Activated naive CD8-positive, alpha-beta T cell treated with anti-CD3 and anti-CD28 coated beads, Interleukin-2, amount 10 ng/mL, durations not matched to agents 7 days and 5 days (primary cell): ENCODE measurements at regions not wholly inside any gene's neighbourhood (a gene's known extent, or its start where the extent isn't known, plus 50 kb on each side); places are given as distances from the start of the nearest gene placed in this dataset.
"Not testable (repeated sequence)": the region's sequence is repeated elsewhere in the genome, so short reads cannot be mapped to it uniquely, and the experiment has no call there.

Source experiments
- ATAC-seq: fragments of 150-1000 bp; cut with Tn5 transposase; one replicate; pipeline ENCODE4 v1.10.0; 2021; ENCODE audit warnings: low read depth, moderate library complexity
- POLR2A ChIA-PET: fragments of 350-600 bp; sonication (Branson Sonifier 250); formaldehyde crosslinking; loops from one replicate; lab custom pipeline; 2021; ENCODE audit warnings: antibody characterized with exemption; lab: Charles Lee
- DNase-seq: peaks from one replicate; pipeline ENCODE4 v3.0.0; 2021
- H3K27ac Mint-ChIP-seq: one replicate; pipeline ENCODE4 v1.8.0; 2022; ENCODE audit warnings: mild to moderate bottlenecking, mixed read lengths
- H3K27me3 Mint-ChIP-seq: one replicate; pipeline ENCODE4 v1.8.0; 2022; ENCODE audit warnings: mild to moderate bottlenecking, moderate library complexity, mixed read lengths
- H3K36me3 Mint-ChIP-seq: one replicate; pipeline ENCODE4 v1.8.0; 2021; ENCODE audit warnings: mild to moderate bottlenecking, mixed read lengths
- H3K4me1 Mint-ChIP-seq: one replicate; pipeline ENCODE4 v1.8.0; 2021; ENCODE audit warnings: mixed read lengths
- H3K4me3 Mint-ChIP-seq: one replicate; pipeline ENCODE4 v1.8.0; 2022; ENCODE audit warnings: mild to moderate bottlenecking, moderate library complexity, mixed read lengths
- H3K9me3 Mint-ChIP-seq: one replicate; pipeline ENCODE4 v1.8.0; 2021; ENCODE audit warnings: mixed read lengths

DNA sequence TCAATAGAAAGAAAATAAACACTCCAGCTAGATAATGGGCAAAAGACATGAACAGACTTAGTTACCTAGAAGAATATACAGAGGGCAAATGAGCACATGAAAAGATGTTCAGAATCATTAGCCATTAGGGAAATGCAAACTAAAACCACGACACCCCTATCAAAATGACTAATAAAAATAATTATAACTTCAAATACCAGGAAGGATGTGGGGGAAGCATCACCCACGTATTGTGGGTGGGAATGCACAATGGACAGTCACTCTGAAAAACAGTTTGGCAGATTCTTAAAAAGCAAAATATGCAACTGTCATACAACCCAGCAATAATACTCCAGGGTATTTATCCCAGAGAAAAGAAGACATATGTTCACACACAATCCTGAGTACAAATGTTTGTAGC lies 92.6 kb downstream of the DLL1 start:
- no peak overlapping the region for H3K27ac Mint-ChIP-seq
- no peak overlapping the region for H3K4me3 Mint-ChIP-seq
- ATAC-seq (no peak), DNase-seq (no peak)
- peaks cover 16% of the 10 kb centered on the region for H3K27me3 Mint-ChIP-seq
- H3K9me3 Mint-ChIP-seq: peaks cover 37% of the 10 kb centered on the region
- H3K4me1 Mint-ChIP-seq: peaks cover 3% of the 10 kb centered on the region
- POLR2A ChIA-PET: no interaction called here
- H3K36me3 Mint-ChIP-seq: peaks cover 17% of the 10 kb centered on the region

DNA sequence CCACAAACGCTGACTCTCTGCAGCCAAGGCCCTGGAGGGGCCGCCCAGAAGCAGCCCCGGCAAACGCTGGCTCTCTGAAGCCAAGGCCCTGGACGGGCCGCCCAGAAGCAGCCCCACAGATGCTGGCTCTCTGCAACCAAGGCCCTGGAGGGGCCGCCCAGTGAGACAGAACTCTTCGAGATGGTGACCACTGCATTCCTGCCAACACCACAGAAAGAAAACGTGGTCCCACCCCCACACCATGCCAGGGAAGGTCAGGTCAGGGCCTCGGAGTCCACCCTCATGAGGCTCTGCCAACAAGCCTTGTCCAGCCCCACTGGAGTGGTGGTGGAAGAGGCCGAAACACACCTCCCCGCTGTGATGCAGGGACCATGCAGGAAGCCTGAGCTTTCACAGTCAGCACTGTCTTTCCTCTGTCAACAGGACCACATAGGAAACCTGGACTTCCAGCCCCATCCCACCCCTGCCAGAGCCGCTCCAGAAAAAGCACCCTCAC lies 97.5 kb downstream of the DLL1 start:
- POLR2A ChIA-PET: no interaction called here
- no peak overlapping the region for H3K4me3 Mint-ChIP-seq
- peaks cover 15% of the 10 kb centered on the region for H3K36me3 Mint-ChIP-seq
- peaks cover 32% of the 10 kb centered on the region for H3K9me3 Mint-ChIP-seq
- DNase-seq (no peak), ATAC-seq (no peak)
- peaks cover 18% of the 10 kb centered on the region for H3K27me3 Mint-ChIP-seq
- peaks cover 3% of the 10 kb centered on the region for H3K4me1 Mint-ChIP-seq
- H3K27ac Mint-ChIP-seq: no peak overlapping the region

DNA sequence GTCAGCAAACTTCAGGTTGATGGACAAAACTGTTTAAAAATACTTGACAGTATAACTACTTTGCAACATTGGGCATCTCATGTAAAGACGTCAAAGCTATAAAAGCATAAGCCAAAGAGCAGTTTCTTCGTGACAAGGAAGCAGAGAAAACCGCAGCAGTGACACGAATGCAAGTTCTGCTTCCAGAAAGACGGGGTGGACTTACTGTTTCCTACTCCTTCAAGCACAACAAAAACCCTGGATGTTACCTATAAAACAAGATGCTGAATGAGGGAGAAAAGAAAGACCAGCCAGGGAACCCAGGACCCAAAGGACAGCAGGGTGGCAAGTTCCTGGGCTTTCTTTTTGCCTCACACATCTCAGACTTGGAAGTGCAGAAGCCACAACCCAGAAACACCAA lies 98.0 kb downstream of the DLL1 start:
- Mint-ChIP-seq H3K4me1 (no peaks in the 10 kb centered on the region), H3K27ac (no peak overlapping the region), H3K27me3 (peaks cover 18% of the 10 kb centered on the region), H3K4me3 (no peak overlapping the region), H3K36me3 (peaks cover 15% of the 10 kb centered on the region), H3K9me3 (peaks cover 29% of the 10 kb centered on the region)
- POLR2A ChIA-PET: no interaction called here
- DNase-seq: no peak
- ATAC-seq: no peak

DNA sequence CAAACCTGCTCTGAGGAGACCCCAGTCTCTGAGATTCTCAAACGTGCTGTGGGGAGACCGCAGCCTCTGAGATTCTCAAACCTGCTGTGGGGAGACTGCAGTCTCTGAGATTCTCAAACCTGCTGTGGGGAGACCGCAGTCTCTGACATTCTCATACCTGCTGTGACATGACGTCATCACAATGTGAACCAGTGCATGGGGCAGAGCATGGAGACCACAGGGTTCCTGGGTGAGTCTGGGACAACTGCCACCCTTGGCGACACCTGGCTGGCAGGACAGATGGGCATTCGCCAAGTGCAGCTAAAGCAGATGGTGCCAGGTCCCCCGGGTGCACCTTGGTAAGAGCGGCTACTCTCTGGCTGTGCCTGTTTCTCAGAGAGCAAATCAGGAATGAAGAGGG lies 98.8 kb downstream of the DLL1 start:
- ATAC-seq, H3K27ac Mint-ChIP-seq, H3K4me1 Mint-ChIP-seq, DNase-seq, POLR2A ChIA-PET, H3K4me3 Mint-ChIP-seq: not testable (repeated sequence)
- H3K9me3 Mint-ChIP-seq: peaks cover 27% of the 10 kb centered on the region
- H3K36me3 Mint-ChIP-seq: peaks cover 14% of the 10 kb centered on the region
- H3K27me3 Mint-ChIP-seq: peaks cover 18% of the 10 kb centered on the region

DNA sequence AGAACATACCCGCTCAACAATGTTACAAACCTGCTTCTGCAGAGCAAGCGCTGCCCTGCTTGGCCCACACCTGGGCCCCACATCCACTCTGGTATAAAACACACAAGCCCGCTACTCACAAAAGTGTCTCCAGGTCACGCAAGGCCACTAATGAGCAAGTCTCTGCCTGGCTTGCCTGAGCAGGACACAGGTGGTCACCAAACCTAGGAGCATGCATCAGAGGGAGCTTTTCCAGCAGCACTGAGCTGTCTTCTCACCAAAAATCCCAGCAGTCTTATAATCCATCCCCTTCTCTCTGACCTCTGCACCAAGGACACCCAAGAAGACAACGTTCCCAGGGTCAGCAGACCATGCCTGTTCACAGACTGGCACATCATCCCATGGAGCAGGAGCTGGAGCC lies 100.8 kb downstream of the DLL1 start:
- Mint-ChIP-seq H3K4me1 (no peaks in the 10 kb centered on the region), H3K36me3 (peaks cover 1% of the 10 kb centered on the region), H3K4me3 (no peak overlapping the region), H3K27me3 (peaks cover 7% of the 10 kb centered on the region), H3K9me3 (peaks cover 8% of the 10 kb centered on the region), H3K27ac (no peak overlapping the region)
- POLR2A ChIA-PET: no interaction called here
- ATAC-seq (no peak), DNase-seq (no peak)

DNA sequence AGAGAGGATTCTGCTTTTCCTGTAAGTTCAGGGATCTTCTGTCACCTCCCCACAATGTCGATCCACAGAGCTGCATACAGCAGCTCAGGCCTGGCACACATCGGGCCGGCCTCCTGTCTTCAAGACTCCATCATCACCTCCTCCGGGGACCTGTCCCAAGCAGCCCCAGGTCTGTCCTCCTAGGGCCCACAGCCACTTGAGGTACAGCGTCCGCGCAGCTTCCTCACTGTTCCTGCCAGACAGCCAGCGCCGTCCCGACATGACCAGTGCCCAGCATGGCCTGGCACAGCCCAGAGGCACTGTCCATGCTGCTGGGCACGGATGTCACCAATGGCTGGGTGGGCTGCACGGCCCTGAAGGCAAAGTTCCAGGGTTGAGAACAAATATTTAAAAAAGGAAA lies 101.6 kb downstream of the DLL1 start:
- Mint-ChIP-seq H3K4me3 (no peak overlapping the region), H3K27ac (no peak overlapping the region), H3K36me3 (no peaks in the 10 kb centered on the region), H3K27me3 (peaks cover 7% of the 10 kb centered on the region), H3K9me3 (peaks cover 6% of the 10 kb centered on the region), H3K4me1 (no peaks in the 10 kb centered on the region)
- ATAC-seq (no peak), DNase-seq (no peak)
- POLR2A ChIA-PET: no interaction called here

DNA sequence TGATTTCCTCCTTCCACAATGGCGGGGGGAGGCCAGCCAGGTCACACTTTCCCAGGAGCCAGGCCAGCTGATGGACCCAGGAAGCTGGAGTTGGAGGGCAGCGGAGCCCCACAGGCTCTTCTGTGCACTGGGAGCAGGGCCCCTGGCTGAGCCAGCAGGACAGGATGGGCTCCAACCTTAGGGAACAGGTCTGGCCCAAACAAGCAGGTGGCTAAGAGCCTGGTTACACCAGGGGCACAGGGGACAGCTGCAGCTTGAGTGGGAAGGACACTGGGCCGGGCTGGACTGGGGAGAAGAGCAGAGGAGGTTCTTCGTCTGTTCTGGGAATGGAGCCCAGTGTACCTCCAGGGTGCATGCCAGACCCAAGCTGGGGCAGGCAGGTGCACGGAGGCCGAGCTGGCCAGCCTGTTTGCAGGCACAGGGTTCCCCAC lies 102.3 kb downstream of the DLL1 start:
- POLR2A ChIA-PET: no interaction called here
- H3K4me1 Mint-ChIP-seq: no peaks in the 10 kb centered on the region
- peaks cover 2% of the 10 kb centered on the region for H3K9me3 Mint-ChIP-seq
- ATAC-seq: no peak
- H3K36me3 Mint-ChIP-seq: peaks cover 1% of the 10 kb centered on the region
- DNase-seq: no peak
- H3K27me3 Mint-ChIP-seq: peaks cover 6% of the 10 kb centered on the region
- H3K27ac Mint-ChIP-seq: no peak overlapping the region
- no peak overlapping the region for H3K4me3 Mint-ChIP-seq

DNA sequence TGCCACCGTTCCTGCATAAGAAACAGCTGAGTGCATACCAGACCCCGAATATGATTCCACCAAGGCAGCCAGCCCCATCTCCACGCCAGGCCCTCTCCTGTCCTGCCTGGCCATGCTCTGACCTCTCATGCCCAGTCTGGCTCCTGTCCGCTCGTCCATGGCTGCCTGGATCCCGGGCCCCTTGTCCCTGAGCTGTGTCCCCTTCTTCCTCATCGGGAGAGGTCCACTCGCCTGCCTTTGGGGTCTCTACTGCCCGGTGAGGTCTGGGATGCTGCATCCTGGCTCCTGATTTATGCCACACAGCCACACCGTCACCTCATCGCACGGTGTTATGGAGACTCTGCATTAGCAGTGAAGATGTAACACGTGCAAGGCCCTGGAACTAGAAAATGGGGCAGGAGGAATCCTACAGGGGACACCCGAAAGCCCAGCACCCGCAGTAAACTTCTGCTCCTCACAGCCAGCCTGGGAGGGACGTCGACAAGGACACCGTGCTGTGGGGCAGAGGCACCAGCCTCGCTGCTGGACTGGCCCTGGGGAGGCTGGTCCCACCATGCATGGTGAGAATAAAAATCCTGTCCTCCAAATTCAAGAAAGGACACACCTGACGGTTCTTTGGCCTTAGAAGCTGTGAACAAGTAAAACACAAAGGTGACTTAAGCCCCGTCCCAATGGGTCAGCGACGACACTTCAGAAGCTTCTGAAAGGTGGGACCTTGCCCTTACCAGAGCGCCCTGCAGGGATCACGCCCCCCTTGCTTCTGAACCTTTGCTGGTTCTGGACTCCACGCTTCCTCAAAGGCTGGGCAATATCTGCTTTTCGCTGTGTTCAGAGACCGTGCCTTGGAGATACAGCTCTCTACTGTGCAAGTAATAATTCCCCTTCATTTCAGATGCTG lies 103.0 kb downstream of the DLL1 start:
- ATAC-seq (no peak), DNase-seq (no peak)
- peaks cover 4% of the 10 kb centered on the region for H3K36me3 Mint-ChIP-seq
- no peak overlapping the region for H3K4me3 Mint-ChIP-seq
- peaks cover 4% of the 10 kb centered on the region for H3K9me3 Mint-ChIP-seq
- H3K27me3 Mint-ChIP-seq: peaks cover 3% of the 10 kb centered on the region
- no peak overlapping the region for H3K27ac Mint-ChIP-seq
- POLR2A ChIA-PET: no interaction called here
- H3K4me1 Mint-ChIP-seq: no peaks in the 10 kb centered on the region

DNA sequence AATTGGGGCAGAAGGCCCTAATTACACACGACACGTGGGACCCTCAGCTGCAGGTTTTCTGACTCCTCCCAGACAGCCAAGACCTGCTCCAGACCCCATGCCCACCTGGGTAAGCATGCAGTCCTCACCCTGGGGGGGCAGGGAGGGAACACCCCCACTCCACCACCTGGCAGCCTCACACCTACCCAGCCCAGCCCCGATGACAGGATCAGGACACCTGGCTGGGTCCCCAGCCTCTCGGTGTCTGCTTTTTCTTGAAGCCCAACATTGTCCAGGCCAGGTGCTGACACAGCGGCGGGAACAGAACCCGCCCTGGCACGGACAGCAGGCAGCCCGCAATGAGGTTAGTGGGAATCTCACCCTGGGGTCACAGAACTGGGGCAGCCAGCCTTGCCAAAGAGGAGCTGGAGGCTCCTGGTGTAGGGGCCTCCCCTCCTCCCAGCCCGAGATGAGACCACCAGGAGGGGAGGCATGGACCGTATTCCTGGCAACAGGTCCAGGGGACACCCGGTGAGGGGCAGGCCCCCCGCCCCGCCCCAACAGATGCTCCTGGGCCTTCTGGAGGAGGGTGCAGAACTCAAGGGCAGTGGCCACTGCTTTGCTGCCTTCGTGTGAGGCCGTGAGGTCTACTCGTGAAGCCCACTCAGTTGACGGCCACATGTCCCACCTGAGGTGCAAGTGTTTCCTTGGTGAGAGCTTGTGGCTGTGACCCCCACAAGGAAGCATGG lies 103.8 kb downstream of the DLL1 start:
- DNase-seq (no peak), ATAC-seq (no peak)
- Mint-ChIP-seq H3K27me3 (peaks cover 2% of the 10 kb centered on the region), H3K9me3 (peaks cover 4% of the 10 kb centered on the region), H3K4me1 (peaks cover under 1% of the 10 kb centered on the region), H3K4me3 (no peak overlapping the region), H3K27ac (no peak overlapping the region), H3K36me3 (peaks cover 4% of the 10 kb centered on the region)
- POLR2A ChIA-PET: no interaction called here

DNA sequence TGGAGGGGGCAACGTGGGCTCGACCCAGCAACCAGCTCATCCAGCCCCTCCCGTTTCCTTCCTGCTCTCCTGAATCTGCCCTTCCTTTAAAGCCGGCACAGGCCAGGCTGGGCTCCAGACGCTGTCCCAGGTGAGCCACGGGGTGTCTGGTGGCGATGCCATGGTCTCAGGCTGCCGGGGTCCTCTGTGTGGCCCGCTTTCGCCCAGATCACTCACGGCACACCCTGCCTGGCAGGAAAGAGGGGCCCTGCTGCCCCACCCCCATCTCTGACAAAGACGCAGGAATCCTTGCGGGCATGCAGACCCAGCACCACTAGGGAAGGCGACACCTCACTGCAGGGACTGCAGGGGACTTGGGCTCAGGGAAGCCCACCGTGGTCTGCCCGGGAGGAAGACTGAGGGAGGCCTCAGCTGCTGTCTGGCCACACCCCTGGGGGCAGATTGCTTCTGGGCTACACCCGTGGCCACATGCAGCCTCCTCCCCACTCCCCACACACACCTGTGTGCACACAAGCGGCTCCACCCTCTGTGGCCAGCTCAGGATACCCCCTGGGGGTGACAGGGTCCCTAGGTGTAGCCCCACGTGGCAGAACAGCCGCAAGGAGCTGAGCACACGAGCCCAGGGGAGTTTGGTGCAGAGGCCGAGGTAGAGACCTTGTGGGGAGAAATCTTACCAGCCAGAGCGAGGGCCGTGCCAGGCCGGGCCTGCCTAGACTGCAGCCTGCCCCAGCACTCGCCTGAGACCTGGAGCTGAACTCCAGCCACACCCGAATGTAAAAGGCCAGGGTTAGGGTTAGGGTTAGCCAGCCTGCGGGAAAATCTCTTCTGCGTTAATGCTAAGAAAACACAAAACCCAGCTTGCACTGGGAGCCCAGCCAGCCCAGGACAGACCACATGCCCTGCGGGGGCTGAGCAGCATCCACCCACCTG lies 104.6 kb downstream of the DLL1 start:
- H3K27me3 Mint-ChIP-seq: peaks cover 2% of the 10 kb centered on the region
- DNase-seq (no peak), ATAC-seq (no peak)
- peaks cover 4% of the 10 kb centered on the region for H3K36me3 Mint-ChIP-seq
- POLR2A ChIA-PET: no interaction called here
- peaks cover 4% of the 10 kb centered on the region for H3K9me3 Mint-ChIP-seq
- peaks cover 3% of the 10 kb centered on the region for H3K4me1 Mint-ChIP-seq
- H3K4me3 Mint-ChIP-seq: no peak overlapping the region
- H3K27ac Mint-ChIP-seq: no peak overlapping the region

DNA sequence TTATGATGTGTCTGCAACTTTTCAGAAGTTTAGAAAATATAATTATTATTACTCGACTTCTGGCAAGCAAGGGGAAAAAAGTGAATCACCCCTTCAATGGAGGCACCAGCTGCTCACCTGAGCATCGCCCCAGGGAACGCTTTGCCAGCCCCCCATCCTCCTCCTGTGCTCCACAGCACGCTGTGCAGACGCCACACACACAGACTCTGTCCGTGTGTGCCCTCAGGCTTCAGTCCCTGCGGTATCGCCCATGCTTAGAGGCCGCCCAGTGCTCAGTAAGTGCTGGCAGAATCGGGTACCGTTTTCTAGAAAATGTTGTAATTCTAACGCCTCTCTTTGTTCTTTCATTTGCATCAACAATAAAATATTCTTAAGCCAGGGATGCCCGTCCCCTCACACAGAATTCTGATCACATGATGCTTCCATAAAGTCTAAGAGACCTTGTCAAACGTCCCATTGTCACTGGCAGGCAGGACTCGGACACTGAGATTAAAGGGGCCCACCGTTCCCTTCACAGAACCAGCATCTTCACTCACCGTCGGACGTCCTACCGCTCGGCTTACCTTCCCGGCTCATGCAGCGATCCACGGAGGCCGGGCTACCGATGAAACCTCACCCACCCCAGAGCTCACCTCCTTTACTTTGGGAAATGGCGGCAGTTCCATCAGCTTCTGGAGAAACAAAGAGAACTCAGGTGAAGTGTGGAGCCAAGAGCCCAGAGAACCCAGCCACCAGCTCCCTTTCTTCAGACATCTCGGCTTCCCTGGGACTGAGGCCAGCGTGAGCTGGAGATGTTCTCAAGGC lies 105.5 kb downstream of the DLL1 start:
- DNase-seq (no peak), ATAC-seq (no peak)
- Mint-ChIP-seq H3K36me3 (peaks cover 4% of the 10 kb centered on the region), H3K27me3 (peaks cover 2% of the 10 kb centered on the region), H3K4me3 (no peak overlapping the region), H3K27ac (no peak overlapping the region), H3K9me3 (peaks cover 4% of the 10 kb centered on the region), H3K4me1 (peaks cover 3% of the 10 kb centered on the region)
- POLR2A ChIA-PET: no interaction called here

DNA sequence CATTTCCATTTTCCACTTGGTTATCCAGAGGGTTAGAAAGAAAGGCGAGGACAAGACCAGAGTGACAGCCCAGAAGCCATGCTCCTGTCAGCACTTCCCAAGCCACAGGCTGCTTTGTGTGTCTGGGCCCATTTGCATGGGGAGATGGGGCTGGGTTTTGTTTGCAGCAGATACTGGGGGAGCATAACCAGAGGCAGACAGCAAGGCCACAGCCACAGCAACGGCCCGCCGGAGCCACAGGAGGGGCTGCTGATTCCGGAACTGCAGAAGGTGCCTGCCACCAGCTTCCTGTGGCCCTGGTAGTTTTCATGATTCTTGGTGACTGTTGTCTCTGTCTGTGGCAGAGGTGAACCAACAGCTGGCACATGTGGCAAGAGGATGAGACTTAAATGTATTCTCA lies 106.6 kb downstream of the DLL1 start:
- H3K4me3 Mint-ChIP-seq: no peak overlapping the region
- H3K27me3 Mint-ChIP-seq: peaks cover 2% of the 10 kb centered on the region
- POLR2A ChIA-PET: no interaction called here
- ATAC-seq (peak; percentile 71), DNase-seq (no peak)
- peaks cover 3% of the 10 kb centered on the region for H3K4me1 Mint-ChIP-seq
- H3K36me3 Mint-ChIP-seq: peaks cover 4% of the 10 kb centered on the region
- H3K27ac Mint-ChIP-seq: peak overlapping the region; percentile 51
- peaks cover 4% of the 10 kb centered on the region for H3K9me3 Mint-ChIP-seq
